ENCODE measurements at regions not wholly inside any gene's neighbourhood (a gene's known extent, or its start where the extent isn't known, plus 50 kb on each side); places are given as distances from the start of the nearest gene placed in this dataset.

DNA sequence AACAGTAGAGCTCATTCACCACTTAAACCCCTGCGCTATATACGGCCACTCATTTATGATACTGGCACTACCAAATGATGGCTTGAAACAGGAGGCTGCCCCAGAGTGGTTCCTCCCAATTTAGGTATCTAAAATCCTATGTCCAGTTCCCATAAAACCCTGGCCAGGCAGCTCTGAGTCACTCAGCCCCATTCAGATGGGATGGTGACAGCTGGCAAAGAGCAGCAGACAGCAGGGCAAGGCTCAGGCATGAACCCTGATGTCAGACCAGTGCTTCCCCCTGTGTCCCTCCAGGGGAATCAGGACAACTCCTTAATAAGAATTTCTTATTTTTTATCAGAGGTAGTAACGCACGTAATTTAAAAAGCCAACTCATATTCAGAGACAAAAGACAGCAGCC is 77.2 kb upstream of the RNU6-1 start:
- no peak for DNase-seq (ENCODE audit: extremely low spot score)
- TF ChIP-seq, protein P1, sequence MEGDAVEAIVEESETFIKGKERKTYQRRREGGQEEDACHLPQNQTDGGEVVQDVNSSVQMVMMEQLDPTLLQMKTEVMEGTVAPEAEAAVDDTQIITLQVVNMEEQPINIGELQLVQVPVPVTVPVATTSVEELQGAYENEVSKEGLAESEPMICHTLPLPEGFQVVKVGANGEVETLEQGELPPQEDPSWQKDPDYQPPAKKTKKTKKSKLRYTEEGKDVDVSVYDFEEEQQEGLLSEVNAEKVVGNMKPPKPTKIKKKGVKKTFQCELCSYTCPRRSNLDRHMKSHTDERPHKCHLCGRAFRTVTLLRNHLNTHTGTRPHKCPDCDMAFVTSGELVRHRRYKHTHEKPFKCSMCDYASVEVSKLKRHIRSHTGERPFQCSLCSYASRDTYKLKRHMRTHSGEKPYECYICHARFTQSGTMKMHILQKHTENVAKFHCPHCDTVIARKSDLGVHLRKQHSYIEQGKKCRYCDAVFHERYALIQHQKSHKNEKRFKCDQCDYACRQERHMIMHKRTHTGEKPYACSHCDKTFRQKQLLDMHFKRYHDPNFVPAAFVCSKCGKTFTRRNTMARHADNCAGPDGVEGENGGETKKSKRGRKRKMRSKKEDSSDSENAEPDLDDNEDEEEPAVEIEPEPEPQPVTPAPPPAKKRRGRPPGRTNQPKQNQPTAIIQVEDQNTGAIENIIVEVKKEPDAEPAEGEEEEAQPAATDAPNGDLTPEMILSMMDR (IDR thresholded peaks at IDR 0.05; ENCODE audit: control extremely low read depth, extremely low read depth, low read depth, missing control alignments) = no peak
- ChIA-PET POLR2A (no interaction called here), CTCF (interaction anchor here (1.5 to 1.9 kb wide), 2 partner anchors 20 to 54 kb away, joined by 5 to 9 read pairs; no protein-coding TSS in a partner anchor)

DNA sequence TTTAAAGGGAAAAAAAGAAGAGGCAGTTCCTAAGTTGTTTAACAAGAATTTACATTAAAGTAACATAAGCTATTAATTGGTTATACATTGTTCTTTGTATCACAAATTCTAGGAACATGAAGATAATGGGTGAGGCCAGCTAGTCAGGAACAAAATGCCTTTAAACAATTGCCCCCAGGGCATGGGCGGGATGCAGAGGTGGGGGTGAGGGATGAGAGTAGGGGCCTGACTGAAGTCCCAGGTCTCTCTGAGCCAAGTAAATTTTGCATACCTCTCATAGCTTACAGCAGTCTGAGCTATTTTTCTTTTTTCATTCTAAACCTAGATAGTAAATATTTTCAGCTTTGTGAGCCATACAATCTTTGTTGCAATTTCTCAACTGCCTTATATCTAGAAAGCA is 77.8 kb upstream of the RNU6-1 start:
- DNase-seq (ENCODE audit: extremely low spot score) = no peak
- CTCF ChIA-PET = interaction anchor here (1.2 to 1.9 kb wide), 3 partner anchors 20 to 55 kb away, joined by 3 to 9 read pairs (median 5); no protein-coding TSS in a partner anchor
- POLR2A ChIA-PET = no interaction called here
- TF ChIP-seq, protein P1 (IDR thresholded peaks at IDR 0.05; ENCODE audit: control extremely low read depth, extremely low read depth, low read depth, missing control alignments) = no peak

DNA sequence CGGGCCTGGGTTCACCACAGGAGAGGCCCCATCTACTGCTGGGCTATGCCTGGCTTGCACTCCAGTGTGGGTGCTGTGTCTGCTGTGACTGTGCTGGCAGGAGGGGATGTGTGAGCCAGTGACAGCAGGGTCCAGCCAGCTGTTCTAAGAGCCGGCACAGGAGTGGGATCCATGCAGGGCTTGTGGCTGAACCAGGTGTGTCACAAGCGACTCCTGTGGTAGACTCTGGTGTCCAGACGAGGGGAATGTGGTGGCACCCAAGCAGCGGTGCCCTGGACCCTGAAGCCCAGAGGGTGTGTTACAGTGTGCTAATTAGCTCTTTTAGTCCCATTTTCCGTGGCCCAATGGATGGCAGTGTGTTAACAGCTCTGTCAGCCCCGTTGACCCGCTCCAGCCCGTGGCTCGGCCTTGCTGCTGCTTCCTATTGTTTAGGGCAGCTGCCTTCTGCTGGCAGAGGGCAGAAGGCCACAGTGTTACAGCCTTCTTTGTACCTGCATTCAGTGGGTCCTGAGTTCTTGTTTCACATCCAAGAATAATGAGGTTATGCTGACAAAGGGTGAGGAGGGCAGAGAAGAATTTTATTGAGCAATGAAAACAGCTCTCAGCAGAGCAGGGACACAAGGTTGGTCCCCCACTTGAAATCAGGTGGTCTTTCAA is 78.5 kb upstream of the RNU6-1 start:
- POLR2A ChIA-PET = no interaction called here
- CTCF ChIA-PET = interaction anchor here (0.9 to 1.5 kb wide), 3 partner anchors 27 to 55 kb away, joined by 3 to 5 read pairs (median 3); no protein-coding TSS in a partner anchor
- no peak for DNase-seq (ENCODE audit: extremely low spot score)
- TF ChIP-seq, protein P1 (IDR thresholded peaks at IDR 0.05; ENCODE audit: control extremely low read depth, extremely low read depth, low read depth, missing control alignments) = no peak

GRCh38 chr15:67920524-67921240 is 80.8 kb upstream of the RNU6-1 start:
- no peak for DNase-seq (ENCODE audit: extremely low spot score)
- TF ChIP-seq, protein P1 (IDR thresholded peaks at IDR 0.05; ENCODE audit: control extremely low read depth, extremely low read depth, low read depth, missing control alignments) = no peak
- CTCF ChIA-PET = no interaction called here
- POLR2A ChIA-PET = no interaction called here

DNA sequence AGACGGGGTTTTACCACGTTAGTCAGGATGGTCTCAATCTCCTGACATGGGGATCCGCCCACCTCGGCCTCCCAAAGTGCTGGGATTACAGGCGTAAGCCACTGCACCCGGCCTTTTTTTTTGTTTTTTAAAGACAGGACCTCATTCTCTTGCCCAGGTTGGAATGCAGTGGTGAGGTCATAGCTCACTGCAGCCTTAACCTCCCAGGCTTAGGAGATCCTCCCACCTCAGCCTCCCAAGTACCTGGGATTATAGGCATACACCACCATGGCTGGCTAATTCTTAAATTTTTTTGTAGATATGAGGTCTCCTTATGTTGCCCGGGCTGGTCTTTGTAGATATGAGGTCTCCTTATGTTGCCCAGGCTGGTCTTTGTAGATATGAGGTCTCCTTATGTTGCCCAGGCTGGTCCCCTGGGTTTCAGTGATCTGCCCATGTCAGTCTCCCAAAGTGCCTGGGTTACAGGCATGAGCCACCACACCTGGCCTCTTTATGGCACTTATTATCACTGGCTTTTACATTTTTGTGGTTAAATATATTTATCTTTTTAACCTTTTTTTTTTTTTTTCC is 82.3 kb upstream of the RNU6-1 start:
- POLR2A ChIA-PET = no interaction called here
- no peak for DNase-seq (ENCODE audit: extremely low spot score)
- CTCF ChIA-PET = no interaction called here
- TF ChIP-seq, protein P1 (IDR thresholded peaks at IDR 0.05; ENCODE audit: control extremely low read depth, extremely low read depth, low read depth, missing control alignments) = no peak

- TF ChIP-seq, protein P1 (IDR thresholded peaks at IDR 0.05; ENCODE audit: control extremely low read depth, extremely low read depth, low read depth, missing control alignments) = no peak
- ChIA-PET CTCF (interaction anchor here (1.2 kb wide), 1 partner anchor 21 kb away, joined by 4 read pairs; no protein-coding TSS in a partner anchor), POLR2A (no interaction called here)
- DNase-seq (ENCODE audit: extremely low spot score) = no peak
Measured at GRCh38 chr15:67922971-67923945, 83.4 kb upstream of the RNU6-1 start.

All from GM10248 (cell line).